H1 (cell line): ENCODE measurements at regions not wholly inside any gene's neighbourhood (a gene's known extent, or its start where the extent isn't known, plus 50 kb on each side); places are given as distances from the start of the nearest gene placed in this dataset.

ENCODE experiments used
- CTCF ChIA-PET: fragments of 300-600 bp; sonication (Branson Sonifier 250); formaldehyde crosslinking; loops from one replicate; lab custom pipeline; 2021; ENCODE audit not compliant: partially characterized antibody; lab: Charles Lee
- POLR2A ChIA-PET: fragments of 300-600 bp; sonication (Branson Sonifier 250); formaldehyde crosslinking; loops from one replicate; lab custom pipeline; 2021; ENCODE audit warnings: inconsistent platforms; ENCODE audit not compliant: partially characterized antibody; lab: Charles Lee
- DNase-seq, 2 experiments: peaks; one replicate each; pipeline versions ENCODE4 v3.0.0 to v3.0.0-alpha.2; 2010 to 2022; ENCODE audit warnings: low spot score in 2 of 2, low read depth in 1 of 2, mixed read lengths in 1 of 2
- FAIRE-seq: peaks from 2 replicates; lab custom pipeline; 2011; peaks lifted over from hg19 to GRCh38; lab: Jason Lieb, UNC
- H2AFZ ChIP-seq: 2 replicates; pipeline ENCODE4 v1.8.1; 2012; ENCODE audit warnings: low read length, inconsistent platforms
- H2AK5ac ChIP-seq: 2 replicates; pipeline ENCODE4 v1.6.1; 2013; ENCODE audit warnings: low read depth, low read length
- H2BK120ac ChIP-seq: replicated peaks from 2 replicates; pipeline ENCODE3; 2013; ENCODE audit warnings: low read depth, low read length, inconsistent platforms
- H2BK12ac ChIP-seq: 2 replicates; pipeline ENCODE4 v1.6.1; 2013; ENCODE audit warnings: low read depth, low read length
- H2BK15ac ChIP-seq: 2 replicates; pipeline ENCODE4 v1.6.1; 2013; ENCODE audit warnings: low read length
- H2BK20ac ChIP-seq: 2 replicates; pipeline ENCODE4 v1.6.1; 2013; ENCODE audit warnings: low read length
- H2BK5ac ChIP-seq: 2 replicates; pipeline ENCODE4 v1.6.1; 2013; ENCODE audit warnings: low read depth, low read length
- H3K14ac ChIP-seq: 2 replicates; pipeline ENCODE4 v1.6.1; 2013; ENCODE audit warnings: inconsistent platforms; ENCODE audit not compliant: insufficient read length
- H3K18ac ChIP-seq: 2 replicates; pipeline ENCODE4 v1.6.1; 2013; ENCODE audit warnings: low read length; ENCODE audit errors: extremely low read depth
- H3K23ac ChIP-seq: 2 replicates; pipeline ENCODE4 v1.6.1; 2013; ENCODE audit warnings: inconsistent platforms; ENCODE audit not compliant: insufficient read length
- H3K23me2 ChIP-seq: 2 replicates; pipeline ENCODE4 v1.6.1; 2013; ENCODE audit warnings: low read depth, low read length
- H3K27ac ChIP-seq: 2 replicates; pipeline ENCODE4 v1.6.1; 2011; ENCODE audit warnings: low read depth, low read length, inconsistent platforms
- H3K27me3 ChIP-seq, 4 experiments: replicated peaks in 1 of 4; 1 replicate in 1 of 4; 2 replicates in 3 of 4; pipeline versions ENCODE4 v1.6.1 to v1.8.1; 2011 to 2013; ENCODE audit warnings: low read length in 3 of 4, mild to moderate bottlenecking in 3 of 4, inconsistent platforms in 2 of 4, mixed read lengths in 2 of 4, moderate library complexity in 1 of 4; ENCODE audit not compliant: control insufficient read depth in 3 of 4, insufficient read depth in 3 of 4; ENCODE audit errors: extremely low read depth in 1 of 4
- H3K36me3 ChIP-seq, 4 experiments: 2 replicates each; pipeline versions ENCODE4 v1.6.1 to v1.8.1; 2011 to 2013; ENCODE audit warnings: mild to moderate bottlenecking in 4 of 4, low read length in 3 of 4, moderate library complexity in 2 of 4, control low read depth in 1 of 4, inconsistent platforms in 1 of 4; ENCODE audit not compliant: insufficient read depth in 4 of 4, control insufficient read depth in 2 of 4
- H3K4ac ChIP-seq: replicated peaks from 2 replicates; pipeline ENCODE3; 2013; ENCODE audit warnings: low read length, low read depth, mixed read lengths, inconsistent platforms; ENCODE audit not compliant: insufficient read length
- H3K4me1 ChIP-seq, 4 experiments: replicated peaks in 1 of 4; 1 replicate in 1 of 4; 2 replicates in 3 of 4; pipeline versions ENCODE4 v1.6.1 to v1.8.1; 2011 to 2013; ENCODE audit warnings: low read length in 3 of 4, inconsistent platforms in 2 of 4, mixed read lengths in 1 of 4; ENCODE audit not compliant: insufficient read depth in 4 of 4, control insufficient read depth in 3 of 4
- H3K4me2 ChIP-seq, 2 experiments: 2 replicates each; pipeline versions ENCODE4 v1.6.1 to v1.8.1; 2011 to 2013; ENCODE audit warnings: low read depth in 2 of 2, low read length in 2 of 2, control low read depth in 1 of 2, inconsistent platforms in 1 of 2, mild to moderate bottlenecking in 1 of 2; ENCODE audit not compliant: insufficient read depth in 1 of 2
- H3K4me3 ChIP-seq, 4 experiments: fragments of 200-600, 300-600 bp in 1 of 4; sonication (generic), shearing (Covaris generic), sonication (Bioruptor Twin) in 1 of 4; 2 replicates each; pipeline versions ENCODE4 v1.5.1 to v1.8.1; 2011 to 2016; ENCODE audit warnings: low read length in 4 of 4, low read depth in 3 of 4, control low read depth in 2 of 4, inconsistent platforms in 2 of 4, mild to moderate bottlenecking in 2 of 4, mixed read lengths in 1 of 4, moderate library complexity in 1 of 4; ENCODE audit not compliant: insufficient read depth in 2 of 4; ENCODE audit errors: extremely low read depth in 1 of 4
- H3K56ac ChIP-seq: replicated peaks from 2 replicates; pipeline ENCODE3; 2013; ENCODE audit warnings: low read depth, mild to moderate bottlenecking, mixed read lengths, low read length, inconsistent platforms; ENCODE audit not compliant: insufficient read length
- H3K79me1 ChIP-seq: 2 replicates; pipeline ENCODE4 v1.6.1; 2013; ENCODE audit warnings: low read depth, low read length, control low read depth
- H3K79me2 ChIP-seq, 2 experiments: 2 replicates each; pipeline versions ENCODE4 v1.6.1 to v1.8.1; 2012 to 2013; ENCODE audit warnings: low read length in 2 of 2, mild to moderate bottlenecking in 2 of 2, inconsistent platforms in 1 of 2; ENCODE audit not compliant: insufficient read depth in 2 of 2, control insufficient read depth in 1 of 2
- H3K9ac ChIP-seq, 4 experiments: replicated peaks in 1 of 4; 1 replicate in 1 of 4; 2 replicates in 3 of 4; pipeline versions ENCODE4 v1.6.1 to v1.8.1; 2011 to 2013; ENCODE audit warnings: low read depth in 3 of 4, low read length in 3 of 4, control low read depth in 2 of 4, mild to moderate bottlenecking in 2 of 4, moderate library complexity in 2 of 4, inconsistent platforms in 1 of 4; ENCODE audit errors: extremely low read depth in 1 of 4
- H3K9me3 ChIP-seq, 2 experiments: 2 replicates each; pipeline versions ENCODE4 v1.6.1 to v1.8.1; 2012 to 2013; ENCODE audit warnings: mild to moderate bottlenecking in 2 of 2, moderate library complexity in 2 of 2, control low read depth in 1 of 2, inconsistent platforms in 1 of 2, low read depth in 1 of 2, low read length in 1 of 2, mixed read lengths in 1 of 2; ENCODE audit not compliant: insufficient read depth in 2 of 2
- H4K20me1 ChIP-seq, 2 experiments: replicated peaks in 1 of 2; 2 replicates each; pipeline versions ENCODE3 to v1.8.1; 2011 to 2013; ENCODE audit warnings: inconsistent platforms in 2 of 2, low read length in 2 of 2, mild to moderate bottlenecking in 1 of 2; ENCODE audit not compliant: insufficient read depth in 2 of 2, control insufficient read depth in 1 of 2
- H4K5ac ChIP-seq: 2 replicates; pipeline ENCODE4 v1.6.1; 2013; ENCODE audit warnings: low read length, low read depth, mixed read lengths, inconsistent platforms; ENCODE audit not compliant: insufficient read length
- H4K8ac ChIP-seq: 2 replicates; pipeline ENCODE4 v1.8.0; 2013; ENCODE audit warnings: mild to moderate bottlenecking, moderate library complexity, low read length, inconsistent platforms; ENCODE audit not compliant: insufficient read depth; ENCODE audit errors: extremely low read depth
- H4K91ac ChIP-seq: replicated peaks from 2 replicates; pipeline ENCODE3; 2013; ENCODE audit warnings: low read length, mixed read lengths, inconsistent platforms; ENCODE audit not compliant: insufficient read length
- CBX8 ChIP-seq: fragments of 300-800, 300-1000 bp; sonication (generic); IDR thresholded peaks from 2 replicates; pipeline ENCODE4 v1.7.1; 2016; ENCODE audit warnings: low read depth, low read length, borderline replicate concordance
- CREB1 ChIP-seq: IDR thresholded peaks from 2 replicates; pipeline ENCODE4 v1.6.1; 2012; ENCODE audit warnings: inconsistent platforms
- CTBP2 ChIP-seq: IDR thresholded peaks from 2 replicates; pipeline ENCODE4 v1.7.0; 2011; ENCODE audit warnings: borderline replicate concordance, mild to moderate bottlenecking, moderate library complexity, mixed read lengths, low read length; ENCODE audit not compliant: insufficient read depth, insufficient read length
- KDM4A ChIP-seq: IDR thresholded peaks from one replicate; pipeline ENCODE4 v1.7.1; 2012; ENCODE audit warnings: low read depth, mild to moderate bottlenecking, moderate library complexity, low read length, inconsistent platforms; ENCODE audit not compliant: severe bottlenecking
- MAFK ChIP-seq: IDR thresholded peaks from 2 replicates; pipeline ENCODE4 v1.6.1; 2012; ENCODE audit warnings: low read depth, mild to moderate bottlenecking, improper control_type of control experiment, low read length
- RAD21 ChIP-seq, 2 experiments: IDR thresholded peaks in 1 of 2; conservative IDR thresholded peaks in 1 of 2; 2 replicates each; pipeline ENCODE4 v1.6.1; 2011; ENCODE audit warnings: low read depth in 2 of 2, low read length in 2 of 2, improper control_type of control experiment in 1 of 2, inconsistent platforms in 1 of 2, mild to moderate bottlenecking in 1 of 2, moderate library complexity in 1 of 2
- SP4 ChIP-seq: IDR thresholded peaks from 2 replicates; pipeline ENCODE4 v1.6.1; 2012; ENCODE audit warnings: low read length, inconsistent platforms
- WGBS, 2 experiments: shearing (Covaris generic) in 1 of 2; methylation state at CpG; one replicate each; pipeline versions ENCODE4 v1.1.6 to v1.1.7; 2013 to 2015; ENCODE audit warnings: low lambda C conversion rate in 2 of 2, mixed read lengths in 2 of 2, inconsistent platforms in 1 of 2, low coverage in 1 of 2, missing lambda C conversion rate in 1 of 2; ENCODE audit not compliant: insufficient replicate concordance in 2 of 2, insufficient coverage in 1 of 2, insufficient read length in 1 of 2; ENCODE audit errors: extremely low coverage in 1 of 2, missing lambda C conversion rate in 1 of 2; 5-methylcytosine and 5-hydroxymethylcytosine counted together

DNA sequence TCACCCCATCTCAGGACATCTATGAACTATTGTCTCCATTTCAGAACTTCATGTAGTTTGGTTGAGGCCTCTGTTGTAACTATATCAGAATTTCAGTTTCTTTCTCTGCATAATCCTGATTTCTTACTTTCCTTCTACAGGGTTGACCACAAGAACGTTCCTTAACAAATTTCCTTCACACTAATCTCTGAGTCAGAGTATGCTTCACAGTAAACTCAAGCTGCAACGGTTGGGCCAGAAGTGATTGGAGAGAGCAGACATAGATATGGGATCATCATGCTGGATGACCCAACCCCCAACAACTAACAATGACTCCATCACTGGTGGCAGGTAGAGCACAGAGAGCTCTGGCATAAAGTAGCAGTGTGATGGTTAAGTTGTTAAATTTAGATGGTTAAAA, 128.8 kb upstream of the OSTN start:
- no peak for TF ChIP-seq CTBP2
- TF ChIP-seq MAFK: no peak
- TF ChIP-seq RAD21 (IDR thresholded peaks at IDR 0.05 in 1 of 2, conservative IDR thresholded peaks at IDR 0.05 in 1 of 2; ENCODE audit: low read depth in 2 of 2, low read length in 2 of 2): no peak
- no peak for TF ChIP-seq SP4
- TF ChIP-seq CBX8: no peak
- TF ChIP-seq KDM4A: no peak
- no peak for TF ChIP-seq CREB1
- H3K4me1 ChIP-seq: no peaks in the 10 kb centered on the region
- H2AFZ ChIP-seq: no peak overlapping the region
- H3K79me2 ChIP-seq: no peaks in the 10 kb centered on the region
- no peak overlapping the region for H3K18ac ChIP-seq
- no peak overlapping the region for H2BK15ac ChIP-seq
- no peaks in the 10 kb centered on the region for H3K9me3 ChIP-seq
- H3K23ac ChIP-seq: no peak overlapping the region
- H3K79me1 ChIP-seq: no peaks in the 10 kb centered on the region
- ChIA-PET POLR2A (no interaction called here), CTCF (interaction anchor here (0.6 kb wide), 1 partner anchor 825 kb away, joined by 3 read pairs; no protein-coding TSS in a partner anchor)
- no peaks in the 10 kb centered on the region for H3K23me2 ChIP-seq
- no peaks in the 10 kb centered on the region for H3K27me3 ChIP-seq
- no peak overlapping the region for H4K5ac ChIP-seq
- H2BK120ac ChIP-seq: no peak overlapping the region
- H2BK12ac ChIP-seq: no peak overlapping the region
- H4K8ac ChIP-seq: no peak overlapping the region
- no peaks in the 10 kb centered on the region for H3K36me3 ChIP-seq
- H3K9ac ChIP-seq: no peak overlapping the region
- no peak overlapping the region for H3K4ac ChIP-seq
- H2BK20ac ChIP-seq: no peak overlapping the region
- H3K4me2 ChIP-seq: no peak overlapping the region
- H2AK5ac ChIP-seq: no peak overlapping the region
- no peak overlapping the region for H2BK5ac ChIP-seq
- no peak for FAIRE-seq
- no peak overlapping the region for H3K27ac ChIP-seq
- no peak overlapping the region for H3K4me3 ChIP-seq
- H3K14ac ChIP-seq: no peak overlapping the region
- H4K20me1 ChIP-seq: no peaks in the 10 kb centered on the region
- no peak overlapping the region for H3K56ac ChIP-seq
- 89% methylated on average over 2 of the region's 2 CpGs; no CpG with 5 or more reads in 1 of the 2 experiments for WGBS, 2 experiments
- no peak for DNase-seq
- H4K91ac ChIP-seq: no peak overlapping the region
